GM23338 (cell line): ENCODE measurements at regions not wholly inside any gene's neighbourhood (a gene's known extent, or its start where the extent isn't known, plus 50 kb on each side); places are given as distances from the start of the nearest gene placed in this dataset.

Experiments used
- CREB1 ChIP-seq: fragments of 250-450 bp; sonication (Bioruptor Pico); IDR thresholded peaks from 2 replicates; pipeline ENCODE4 v1.5.0; 2020; ENCODE audit warnings: low read depth, mild to moderate bottlenecking, moderate library complexity
- CTCF ChIP-seq, 2 experiments: fragments of 200-600 bp in 1 of 2; sonication (generic) in 1 of 2; conservative IDR thresholded peaks; 2 replicates each; pipeline versions ENCODE4 v1.5.1 to v1.6.1; 2016 to 2017; ENCODE audit warnings: antibody characterized with exemption in 2 of 2, low read depth in 2 of 2, mild to moderate bottlenecking in 2 of 2, moderate library complexity in 1 of 2
- ETS1 ChIP-seq: IDR thresholded peaks from 2 replicates; pipeline ENCODE4 v1.6.1; 2016; ENCODE audit warnings: antibody characterized with exemption
- EZH2 ChIP-seq: fragments of 200-600 bp; sonication (generic); IDR thresholded peaks from one replicate; pipeline ENCODE4 v1.8.0; 2017; ENCODE audit warnings: antibody characterized with exemption, mild to moderate bottlenecking, low read depth; ENCODE audit not compliant: unreplicated experiment
- EZH2phosphoT487 ChIP-seq: fragments of 200-600 bp; sonication (generic); IDR thresholded peaks from one replicate; pipeline ENCODE4 v1.8.1; 2018; ENCODE audit warnings: antibody characterized with exemption; ENCODE audit not compliant: unreplicated experiment
- JUNB ChIP-seq: IDR thresholded peaks from one replicate; pipeline ENCODE4 v1.6.1; 2016; ENCODE audit warnings: antibody characterized with exemption; ENCODE audit not compliant: unreplicated experiment
- POLR2AphosphoS5 ChIP-seq: IDR thresholded peaks from 2 replicates; pipeline ENCODE4 v1.6.1; 2016; ENCODE audit warnings: antibody characterized with exemption, low read depth
- STAT1 ChIP-seq: IDR thresholded peaks from one replicate; pipeline ENCODE4 v1.6.1; 2016; ENCODE audit warnings: antibody characterized with exemption; ENCODE audit not compliant: unreplicated experiment
- ZNF114 ChIP-seq: fragments of 250-450 bp; sonication (Bioruptor Pico); IDR thresholded peaks from 2 replicates; pipeline ENCODE4 v1.5.0; 2020; ENCODE audit warnings: mild to moderate bottlenecking, moderate library complexity
- TF ChIP-seq, protein P1 (sequence below): IDR thresholded peaks from one replicate; pipeline ENCODE4 v1.6.1; 2018; ENCODE audit warnings: antibody characterized with exemption; ENCODE audit not compliant: unreplicated experiment

- TF ChIP-seq, protein P1, sequence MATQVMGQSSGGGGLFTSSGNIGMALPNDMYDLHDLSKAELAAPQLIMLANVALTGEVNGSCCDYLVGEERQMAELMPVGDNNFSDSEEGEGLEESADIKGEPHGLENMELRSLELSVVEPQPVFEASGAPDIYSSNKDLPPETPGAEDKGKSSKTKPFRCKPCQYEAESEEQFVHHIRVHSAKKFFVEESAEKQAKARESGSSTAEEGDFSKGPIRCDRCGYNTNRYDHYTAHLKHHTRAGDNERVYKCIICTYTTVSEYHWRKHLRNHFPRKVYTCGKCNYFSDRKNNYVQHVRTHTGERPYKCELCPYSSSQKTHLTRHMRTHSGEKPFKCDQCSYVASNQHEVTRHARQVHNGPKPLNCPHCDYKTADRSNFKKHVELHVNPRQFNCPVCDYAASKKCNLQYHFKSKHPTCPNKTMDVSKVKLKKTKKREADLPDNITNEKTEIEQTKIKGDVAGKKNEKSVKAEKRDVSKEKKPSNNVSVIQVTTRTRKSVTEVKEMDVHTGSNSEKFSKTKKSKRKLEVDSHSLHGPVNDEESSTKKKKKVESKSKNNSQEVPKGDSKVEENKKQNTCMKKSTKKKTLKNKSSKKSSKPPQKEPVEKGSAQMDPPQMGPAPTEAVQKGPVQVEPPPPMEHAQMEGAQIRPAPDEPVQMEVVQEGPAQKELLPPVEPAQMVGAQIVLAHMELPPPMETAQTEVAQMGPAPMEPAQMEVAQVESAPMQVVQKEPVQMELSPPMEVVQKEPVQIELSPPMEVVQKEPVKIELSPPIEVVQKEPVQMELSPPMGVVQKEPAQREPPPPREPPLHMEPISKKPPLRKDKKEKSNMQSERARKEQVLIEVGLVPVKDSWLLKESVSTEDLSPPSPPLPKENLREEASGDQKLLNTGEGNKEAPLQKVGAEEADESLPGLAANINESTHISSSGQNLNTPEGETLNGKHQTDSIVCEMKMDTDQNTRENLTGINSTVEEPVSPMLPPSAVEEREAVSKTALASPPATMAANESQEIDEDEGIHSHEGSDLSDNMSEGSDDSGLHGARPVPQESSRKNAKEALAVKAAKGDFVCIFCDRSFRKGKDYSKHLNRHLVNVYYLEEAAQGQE = no peak
- TF ChIP-seq CTCF (conservative IDR thresholded peaks at IDR 0.05; ENCODE audit: low read depth in 2 of 2) (no peak), EZH2 (no peak), EZH2phosphoT487 (no peak), POLR2AphosphoS5 (no peak), ETS1 (no peak), CREB1 (CRISPR knock-in tag) (no peak), JUNB (no peak), STAT1 (no peak), ZNF114 (CRISPR knock-in tag) (no peak)
Observed at GRCh38 chr3:124048967-124049798, 57.3 kb upstream of the ROPN1 start.
